SK-N-MC (cell line): ENCODE measurements at regions not wholly inside any gene's neighbourhood (a gene's known extent, or its start where the extent isn't known, plus 50 kb on each side); places are given as distances from the start of the nearest gene placed in this dataset.

Experiments
- EZH2 ChIP-seq: fragments of 200-600 bp; sonication (generic); IDR thresholded peaks from one replicate; pipeline ENCODE4 v1.6.1; 2017; ENCODE audit warnings: antibody characterized with exemption
- POLR2AphosphoS5 ChIP-seq: IDR thresholded peaks from 2 replicates; pipeline ENCODE4 v1.6.1; 2012; ENCODE audit warnings: mild to moderate bottlenecking, low read depth, low read length, borderline replicate concordance

GRCh38 chr15:53233801-53234200 is 443.7 kb upstream of the ONECUT1 start:
- TF ChIP-seq EZH2 (no peak), POLR2AphosphoS5 (no peak)
